ENCODE measurements at regions not wholly inside any gene's neighbourhood (a gene's known extent, or its start where the extent isn't known, plus 50 kb on each side); places are given as distances from the start of the nearest gene placed in this dataset.

GRCh38 chr6:74248966-74249365 is 553.0 kb downstream of the CD109 start:
- 46 to 65% methylated on average over 2 of the region's 2 CpGs for WGBS, 2 donors
- H3K36me3 ChIP-seq = no peaks in the 10 kb centered on the region
- H3K4me3 ChIP-seq = no peak overlapping the region
- no peak for DNase-seq
- intact Hi-C loops (cut with DNase I) = no loop called here
- H3K9me3 ChIP-seq = no peaks in the 10 kb centered on the region
- TF ChIP-seq POLR2A (IDR thresholded peaks at IDR 0.05) = no peak
- no peak for TF ChIP-seq CTCF (IDR thresholded peaks at IDR 0.05)
- no peak overlapping the region for H3K27ac ChIP-seq
- H3K4me1 ChIP-seq = no peaks in the 10 kb centered on the region
- H3K27me3 ChIP-seq = no peaks in the 10 kb centered on the region

- H3K4me1 ChIP-seq = peaks cover 0 to 7% (median 3%) of the 10 kb centered on the region in 3 donors
- H3K27ac ChIP-seq = no peak overlapping the region
- no peak for DNase-seq
- no peak for TF ChIP-seq POLR2A (IDR thresholded peaks at IDR 0.05)
- no peak for TF ChIP-seq CTCF (IDR thresholded peaks at IDR 0.05)
- no peaks in the 10 kb centered on the region for H3K9me3 ChIP-seq
- no peaks in the 10 kb centered on the region for H3K36me3 ChIP-seq
- H3K27me3 ChIP-seq = no peaks in the 10 kb centered on the region
- H3K4me3 ChIP-seq = no peak overlapping the region
- intact Hi-C loops (cut with DNase I) = no loop called here
- 48% methylated on average over 8 of the region's 12 CpGs; no CpG with 5 or more reads in 1 of the 2 donors for WGBS, 2 donors
Measured at GRCh38 chr6:74222768-74223333, 526.8 kb downstream of the CD109 start.

- TF ChIP-seq POLR2A (IDR thresholded peaks at IDR 0.05) (no peak), CTCF (IDR thresholded peaks at IDR 0.05) (no peak)
- no peaks in the 10 kb centered on the region for H3K4me1 ChIP-seq
- no peak overlapping the region for H3K27ac ChIP-seq
- no peaks in the 10 kb centered on the region for H3K9me3 ChIP-seq
- DNase-seq = no peak
- H3K27me3 ChIP-seq = no peaks in the 10 kb centered on the region
- intact Hi-C loops (cut with DNase I) = no loop called here
- WGBS, 2 donors = 29 to 42% methylated on average over 2 of the region's 2 CpGs
- no peaks in the 10 kb centered on the region for H3K36me3 ChIP-seq
- no peak overlapping the region for H3K4me3 ChIP-seq
Measured at GRCh38 chr6:74213995-74214394, 518.0 kb downstream of the CD109 start.

- TF ChIP-seq POLR2A (IDR thresholded peaks at IDR 0.05) = no peak
- no peak for TF ChIP-seq CTCF (IDR thresholded peaks at IDR 0.05)
- peaks cover 0 to 8% (median 0%) of the 10 kb centered on the region in 3 donors for H3K9me3 ChIP-seq
- H3K4me3 ChIP-seq = no peak overlapping the region
- no peaks in the 10 kb centered on the region for H3K27me3 ChIP-seq
- 55 to 58% methylated on average over 2 of the region's 2 CpGs for WGBS, 2 donors
- intact Hi-C loops (cut with DNase I) = no loop called here
- no peaks in the 10 kb centered on the region for H3K36me3 ChIP-seq
- H3K4me1 ChIP-seq = no peaks in the 10 kb centered on the region
- H3K27ac ChIP-seq = no peak overlapping the region
- DNase-seq = no peak
Measured at GRCh38 chr6:74208239-74208638, 512.2 kb downstream of the CD109 start.

- no peak for DNase-seq
- TF ChIP-seq POLR2A (IDR thresholded peaks at IDR 0.05) (no peak), CTCF (IDR thresholded peaks at IDR 0.05) (no peak)
- no peak overlapping the region for H3K4me3 ChIP-seq
- H3K27ac ChIP-seq = no peak overlapping the region
- H3K27me3 ChIP-seq = no peaks in the 10 kb centered on the region
- 61 to 75% methylated on average over 4 of the region's 4 CpGs for WGBS, 2 donors
- no peaks in the 10 kb centered on the region for H3K4me1 ChIP-seq
- intact Hi-C loops (cut with DNase I) = no loop called here
- H3K36me3 ChIP-seq = no peaks in the 10 kb centered on the region
- no peaks in the 10 kb centered on the region for H3K9me3 ChIP-seq
Measured at GRCh38 chr6:74199215-74199915, 503.4 kb downstream of the CD109 start.
